ENCODE measurements at regions not wholly inside any gene's neighbourhood (a gene's known extent, or its start where the extent isn't known, plus 50 kb on each side); places are given as distances from the start of the nearest gene placed in this dataset.

DNA sequence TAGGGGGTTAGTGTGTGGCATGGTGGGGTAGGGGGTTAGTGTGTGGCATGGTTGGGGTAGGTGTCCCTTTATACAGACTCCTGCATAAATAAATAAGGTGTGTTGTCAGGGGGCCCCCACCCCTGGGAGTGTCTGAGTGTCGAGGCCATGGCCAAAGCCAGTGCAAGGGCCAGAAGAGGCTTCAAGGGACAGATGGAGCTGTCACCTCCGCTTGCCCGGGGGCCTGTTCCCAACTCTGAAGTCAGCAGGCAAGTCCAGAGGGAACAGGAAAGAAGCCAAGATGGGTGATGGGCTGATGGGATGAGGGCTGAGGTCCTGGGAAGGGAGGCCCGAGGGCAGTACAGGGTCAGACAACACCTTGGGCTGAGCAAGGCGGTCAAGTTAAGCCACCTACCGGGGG lies 997.8 kb downstream of the BRD1 start:
- no peak for ATAC-seq (ENCODE audit: low read depth)
- H3K4me3 ChIP-seq (ENCODE audit: severe bottlenecking): no peak overlapping the region

GRCh38 chr22:48828688-48829087 lies 999.0 kb downstream of the BRD1 start:
- ATAC-seq (ENCODE audit: low read depth): no peak

More for the DNA sequence above, 997.8 kb downstream of the BRD1 start:
- no peak for TF ChIP-seq CTCF (IDR thresholded peaks at IDR 0.05; ENCODE audit: poor library complexity, severe bottlenecking)
- no peaks in the 10 kb centered on the region for H3K4me1 ChIP-seq (ENCODE audit: insufficient read depth, poor library complexity, severe bottlenecking)
- H3K27me3 ChIP-seq (ENCODE audit: insufficient read depth, poor library complexity, severe bottlenecking): no peaks in the 10 kb centered on the region
- no peaks in the 10 kb centered on the region for H3K36me3 ChIP-seq (ENCODE audit: low read depth)
- no peak overlapping the region for H3K27ac ChIP-seq (ENCODE audit: poor library complexity, severe bottlenecking)
- H3K9me3 ChIP-seq (ENCODE audit: severe bottlenecking): no peaks in the 10 kb centered on the region
- DNase-seq (ENCODE audit: low spot score): no peak

DNA sequence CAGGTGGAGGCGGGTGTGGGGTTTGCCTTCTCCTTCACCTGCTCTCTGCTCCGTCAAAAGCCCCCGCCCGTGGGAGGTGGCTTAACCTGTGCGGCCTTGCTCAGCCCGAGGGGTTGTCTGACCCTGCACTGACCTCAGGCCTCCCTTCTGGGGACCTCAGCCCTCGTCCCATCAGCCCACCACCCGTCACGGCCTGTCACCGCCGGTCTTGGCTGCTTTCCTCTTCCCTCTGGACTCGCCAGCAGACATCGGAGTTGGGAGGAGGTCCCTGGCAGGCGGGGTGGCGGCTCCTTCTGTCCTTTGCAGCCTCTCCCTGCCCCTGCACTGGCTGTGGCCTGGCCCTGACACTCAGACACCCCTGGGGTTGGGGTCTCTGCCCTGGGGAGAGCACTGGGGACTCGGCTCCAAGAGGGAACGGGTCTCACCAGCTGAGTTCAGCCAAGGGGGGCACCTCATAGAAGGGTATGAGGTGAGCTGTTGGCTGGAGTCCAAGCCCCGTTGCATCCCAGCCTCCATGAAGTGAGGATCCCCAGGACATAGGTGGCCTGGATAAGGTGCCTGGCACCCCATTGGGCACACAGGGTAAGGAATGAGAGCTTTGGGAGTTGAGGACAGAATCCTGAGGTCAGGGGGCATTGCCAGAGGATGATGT lies 999.6 kb downstream of the BRD1 start:
- Histone ChIP-seq H3K4me3 (ENCODE audit: severe bottlenecking) (no peak overlapping the region), H3K27ac (ENCODE audit: poor library complexity, severe bottlenecking) (no peak overlapping the region), H3K36me3 (ENCODE audit: low read depth) (no peaks in the 10 kb centered on the region), H3K9me3 (ENCODE audit: severe bottlenecking) (no peaks in the 10 kb centered on the region), H3K4me1 (ENCODE audit: insufficient read depth, poor library complexity, severe bottlenecking) (no peaks in the 10 kb centered on the region), H3K27me3 (ENCODE audit: insufficient read depth, poor library complexity, severe bottlenecking) (no peaks in the 10 kb centered on the region)
- ATAC-seq (ENCODE audit: low read depth): no peak
- no peak for TF ChIP-seq CTCF (IDR thresholded peaks at IDR 0.05; ENCODE audit: poor library complexity, severe bottlenecking)
- DNase-seq (ENCODE audit: low spot score): no peak

More at GRCh38 chr22:48828688-48829087, 999.0 kb downstream of the BRD1 start:
- TF ChIP-seq CTCF (IDR thresholded peaks at IDR 0.05; ENCODE audit: poor library complexity, severe bottlenecking): no peak
- DNase-seq (ENCODE audit: low spot score): no peak
- Histone ChIP-seq H3K27me3 (ENCODE audit: insufficient read depth, poor library complexity, severe bottlenecking) (no peaks in the 10 kb centered on the region), H3K36me3 (ENCODE audit: low read depth) (no peaks in the 10 kb centered on the region), H3K9me3 (ENCODE audit: severe bottlenecking) (no peaks in the 10 kb centered on the region), H3K4me3 (ENCODE audit: severe bottlenecking) (no peak overlapping the region), H3K4me1 (ENCODE audit: insufficient read depth, poor library complexity, severe bottlenecking) (no peaks in the 10 kb centered on the region), H3K27ac (ENCODE audit: poor library complexity, severe bottlenecking) (no peak overlapping the region)

- ATAC-seq (ENCODE audit: low read depth) (peak; percentile 61), DNase-seq (ENCODE audit: low spot score) (no peak)
- no peaks in the 10 kb centered on the region for H3K27me3 ChIP-seq (ENCODE audit: insufficient read depth, poor library complexity, severe bottlenecking)
- H3K9me3 ChIP-seq (ENCODE audit: severe bottlenecking): no peaks in the 10 kb centered on the region
- no peak overlapping the region for H3K4me3 ChIP-seq (ENCODE audit: severe bottlenecking)
- H3K4me1 ChIP-seq (ENCODE audit: insufficient read depth, poor library complexity, severe bottlenecking): no peaks in the 10 kb centered on the region
- no peaks in the 10 kb centered on the region for H3K36me3 ChIP-seq (ENCODE audit: low read depth)
- TF ChIP-seq CTCF (IDR thresholded peaks at IDR 0.05; ENCODE audit: poor library complexity, severe bottlenecking): no peak
- no peak overlapping the region for H3K27ac ChIP-seq (ENCODE audit: poor library complexity, severe bottlenecking)
These were observed 1000.3 kb downstream of the BRD1 start for GRCh38 chr22:48827268-48827846.

DNA sequence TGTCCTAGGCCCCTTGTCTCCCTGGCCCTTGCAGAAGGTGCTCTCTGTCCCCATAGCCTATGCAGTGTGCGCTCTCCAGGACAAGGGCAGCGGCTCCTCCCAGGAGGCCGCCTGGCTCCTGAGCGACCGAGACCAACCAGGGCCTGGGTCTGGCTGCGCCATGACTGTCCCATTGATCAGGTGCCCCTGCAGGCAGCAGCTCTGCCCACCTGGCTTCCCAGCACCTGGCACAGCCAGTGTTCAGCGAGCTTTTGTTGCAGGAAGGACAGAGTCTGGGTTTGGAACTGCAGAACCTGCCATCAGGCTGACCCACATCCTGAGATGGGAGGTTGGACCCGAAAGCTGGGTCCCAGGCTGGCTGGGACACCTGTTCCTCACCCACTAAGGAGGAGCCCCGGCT lies 1001.1 kb downstream of the BRD1 start:
- Histone ChIP-seq H3K9me3 (ENCODE audit: severe bottlenecking) (no peaks in the 10 kb centered on the region), H3K27me3 (ENCODE audit: insufficient read depth, poor library complexity, severe bottlenecking) (no peaks in the 10 kb centered on the region), H3K36me3 (ENCODE audit: low read depth) (no peaks in the 10 kb centered on the region), H3K4me1 (ENCODE audit: insufficient read depth, poor library complexity, severe bottlenecking) (no peaks in the 10 kb centered on the region), H3K27ac (ENCODE audit: poor library complexity, severe bottlenecking) (no peak overlapping the region), H3K4me3 (ENCODE audit: severe bottlenecking) (no peak overlapping the region)
- DNase-seq (ENCODE audit: low spot score) (no peak), ATAC-seq (ENCODE audit: low read depth) (no peak)
- no peak for TF ChIP-seq CTCF (IDR thresholded peaks at IDR 0.05; ENCODE audit: poor library complexity, severe bottlenecking)
